ENCODE measurements at regions not wholly inside any gene's neighbourhood (a gene's known extent, or its start where the extent isn't known, plus 50 kb on each side); places are given as distances from the start of the nearest gene placed in this dataset.

DNA sequence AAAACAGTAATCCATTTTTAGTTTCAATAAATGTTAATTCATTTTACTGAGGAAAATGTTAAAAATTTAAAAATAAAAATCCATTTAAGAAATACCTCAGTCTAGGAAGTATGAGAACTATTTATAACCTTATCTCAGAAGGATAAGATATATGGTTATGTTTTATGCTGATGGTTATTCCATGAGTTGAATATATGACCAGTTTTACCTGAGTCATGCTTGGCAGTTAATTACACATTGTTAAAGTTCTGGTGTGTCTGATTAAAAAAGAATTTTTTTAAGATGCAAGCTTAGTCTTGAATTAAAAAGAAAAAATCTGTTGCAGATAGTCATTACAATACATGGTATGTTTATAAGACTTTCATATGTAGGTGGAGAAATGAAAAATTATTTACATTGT lies 191.7 kb downstream of the ARL4A start:
- TF ChIP-seq, protein P1, sequence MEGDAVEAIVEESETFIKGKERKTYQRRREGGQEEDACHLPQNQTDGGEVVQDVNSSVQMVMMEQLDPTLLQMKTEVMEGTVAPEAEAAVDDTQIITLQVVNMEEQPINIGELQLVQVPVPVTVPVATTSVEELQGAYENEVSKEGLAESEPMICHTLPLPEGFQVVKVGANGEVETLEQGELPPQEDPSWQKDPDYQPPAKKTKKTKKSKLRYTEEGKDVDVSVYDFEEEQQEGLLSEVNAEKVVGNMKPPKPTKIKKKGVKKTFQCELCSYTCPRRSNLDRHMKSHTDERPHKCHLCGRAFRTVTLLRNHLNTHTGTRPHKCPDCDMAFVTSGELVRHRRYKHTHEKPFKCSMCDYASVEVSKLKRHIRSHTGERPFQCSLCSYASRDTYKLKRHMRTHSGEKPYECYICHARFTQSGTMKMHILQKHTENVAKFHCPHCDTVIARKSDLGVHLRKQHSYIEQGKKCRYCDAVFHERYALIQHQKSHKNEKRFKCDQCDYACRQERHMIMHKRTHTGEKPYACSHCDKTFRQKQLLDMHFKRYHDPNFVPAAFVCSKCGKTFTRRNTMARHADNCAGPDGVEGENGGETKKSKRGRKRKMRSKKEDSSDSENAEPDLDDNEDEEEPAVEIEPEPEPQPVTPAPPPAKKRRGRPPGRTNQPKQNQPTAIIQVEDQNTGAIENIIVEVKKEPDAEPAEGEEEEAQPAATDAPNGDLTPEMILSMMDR (IDR thresholded peaks at IDR 0.05; ENCODE audit: insufficient read depth, low read length), result no peak
- no peak for TF ChIP-seq GABPA (IDR thresholded peaks at IDR 0.05; ENCODE audit: low read depth)
- no peak for TF ChIP-seq POLR2AphosphoS5 (IDR thresholded peaks at IDR 0.05; ENCODE audit: low read depth)
- no peak for TF ChIP-seq SPI1 (IDR thresholded peaks at IDR 0.05; ENCODE audit: borderline replicate concordance, low read depth)
